ENCODE measurements at regions not wholly inside any gene's neighbourhood (a gene's known extent, or its start where the extent isn't known, plus 50 kb on each side); places are given as distances from the start of the nearest gene placed in this dataset.

- Histone ChIP-seq H3K27me3 (no peaks in the 10 kb centered on the region), H3K9me3 (no peaks in the 10 kb centered on the region), H3K36me3 (no peaks in the 10 kb centered on the region), H3K4me3 (ENCODE audit: low read depth, low read length) (no peak overlapping the region), H3K4me1 (peaks cover 4% of the 10 kb centered on the region; the same call in 1 of the 2 replicates)
- TF ChIP-seq, protein P1, sequence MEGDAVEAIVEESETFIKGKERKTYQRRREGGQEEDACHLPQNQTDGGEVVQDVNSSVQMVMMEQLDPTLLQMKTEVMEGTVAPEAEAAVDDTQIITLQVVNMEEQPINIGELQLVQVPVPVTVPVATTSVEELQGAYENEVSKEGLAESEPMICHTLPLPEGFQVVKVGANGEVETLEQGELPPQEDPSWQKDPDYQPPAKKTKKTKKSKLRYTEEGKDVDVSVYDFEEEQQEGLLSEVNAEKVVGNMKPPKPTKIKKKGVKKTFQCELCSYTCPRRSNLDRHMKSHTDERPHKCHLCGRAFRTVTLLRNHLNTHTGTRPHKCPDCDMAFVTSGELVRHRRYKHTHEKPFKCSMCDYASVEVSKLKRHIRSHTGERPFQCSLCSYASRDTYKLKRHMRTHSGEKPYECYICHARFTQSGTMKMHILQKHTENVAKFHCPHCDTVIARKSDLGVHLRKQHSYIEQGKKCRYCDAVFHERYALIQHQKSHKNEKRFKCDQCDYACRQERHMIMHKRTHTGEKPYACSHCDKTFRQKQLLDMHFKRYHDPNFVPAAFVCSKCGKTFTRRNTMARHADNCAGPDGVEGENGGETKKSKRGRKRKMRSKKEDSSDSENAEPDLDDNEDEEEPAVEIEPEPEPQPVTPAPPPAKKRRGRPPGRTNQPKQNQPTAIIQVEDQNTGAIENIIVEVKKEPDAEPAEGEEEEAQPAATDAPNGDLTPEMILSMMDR (IDR thresholded peaks at IDR 0.05; ENCODE audit: low read depth, low read length) = no peak
- DNase-seq = no peak
Measured at GRCh38 chr6:22801831-22802230, 232.5 kb downstream of the HDGFL1 start.

DNA sequence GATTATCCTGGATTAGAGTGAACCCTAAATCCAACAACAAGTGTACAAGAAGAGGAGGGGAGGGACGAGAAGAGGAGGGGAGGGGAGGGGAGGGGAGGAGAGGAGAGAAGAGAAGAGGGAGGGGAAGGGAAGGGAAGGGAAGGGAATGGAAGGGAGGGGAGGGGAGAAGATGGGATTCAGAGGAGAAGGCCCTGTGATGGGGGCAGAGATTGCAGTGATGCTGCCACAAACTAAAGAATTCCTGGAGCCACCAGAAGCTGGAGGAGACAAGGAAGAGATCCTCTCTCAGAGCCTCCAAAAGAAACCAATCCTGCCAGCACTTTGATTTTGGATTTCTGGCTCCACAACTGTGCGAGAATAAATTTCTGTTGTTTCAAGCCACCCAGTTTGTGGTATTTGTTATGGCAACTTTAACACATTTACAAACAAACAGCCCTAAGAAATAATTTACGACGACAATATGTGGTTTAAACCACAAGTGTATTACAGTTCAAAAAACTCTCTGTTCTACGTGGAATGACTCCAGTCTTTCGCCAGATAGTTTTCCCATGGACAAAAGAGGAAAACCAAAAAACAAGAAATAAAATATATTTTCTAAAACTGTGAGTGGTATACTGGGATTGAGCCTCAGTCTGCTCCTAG lies 235.4 kb downstream of the HDGFL1 start:
- Histone ChIP-seq H3K36me3 (no peaks in the 10 kb centered on the region), H3K4me1 (peaks cover 8% of the 10 kb centered on the region; the same call in 1 of the 2 replicates), H3K27me3 (no peaks in the 10 kb centered on the region), H3K4me3 (ENCODE audit: low read depth, low read length) (no peak overlapping the region), H3K9me3 (no peaks in the 10 kb centered on the region)
- no peak for DNase-seq
- TF ChIP-seq, protein P1 (IDR thresholded peaks at IDR 0.05; ENCODE audit: low read depth, low read length) = no peak

- H3K9me3 ChIP-seq = no peaks in the 10 kb centered on the region
- H3K36me3 ChIP-seq = no peaks in the 10 kb centered on the region
- DNase-seq = no peak
- no peaks in the 10 kb centered on the region for H3K27me3 ChIP-seq
- TF ChIP-seq, protein P1 (IDR thresholded peaks at IDR 0.05; ENCODE audit: low read depth, low read length) = no peak
- peaks cover 3% of the 10 kb centered on the region; the same call in 1 of the 2 replicates for H3K4me1 ChIP-seq
- no peak overlapping the region for H3K4me3 ChIP-seq (ENCODE audit: low read depth, low read length)
Measured at GRCh38 chr6:22807261-22807660, 237.9 kb downstream of the HDGFL1 start.

- TF ChIP-seq, protein P1 (IDR thresholded peaks at IDR 0.05; ENCODE audit: low read depth, low read length) = no peak
- H3K27me3 ChIP-seq = no peaks in the 10 kb centered on the region
- peaks cover 3% of the 10 kb centered on the region; the same call in 1 of the 2 replicates for H3K4me1 ChIP-seq
Measured at GRCh38 chr6:22807818-22808217, 238.5 kb downstream of the HDGFL1 start.

GRCh38 chr6:22808466-22808865 lies 239.1 kb downstream of the HDGFL1 start:
- Histone ChIP-seq H3K27me3 (no peaks in the 10 kb centered on the region), H3K36me3 (no peaks in the 10 kb centered on the region), H3K4me1 (peaks cover 3% of the 10 kb centered on the region; the same call in 1 of the 2 replicates), H3K4me3 (ENCODE audit: low read depth, low read length) (no peak overlapping the region), H3K9me3 (no peaks in the 10 kb centered on the region)
- TF ChIP-seq, protein P1 (IDR thresholded peaks at IDR 0.05; ENCODE audit: low read depth, low read length) = no peak
- DNase-seq = no peak

More at GRCh38 chr6:22807818-22808217, 238.5 kb downstream of the HDGFL1 start:
- H3K9me3 ChIP-seq = no peaks in the 10 kb centered on the region
- no peak for DNase-seq
- H3K4me3 ChIP-seq (ENCODE audit: low read depth, low read length) = no peak overlapping the region
- no peaks in the 10 kb centered on the region for H3K36me3 ChIP-seq

GRCh38 chr6:22809370-22809769 lies 240.0 kb downstream of the HDGFL1 start:
- Histone ChIP-seq H3K9me3 (no peaks in the 10 kb centered on the region), H3K27me3 (no peaks in the 10 kb centered on the region)

More at GRCh38 chr6:22809370-22809769, 240.0 kb downstream of the HDGFL1 start:
- TF ChIP-seq, protein P1 (IDR thresholded peaks at IDR 0.05; ENCODE audit: low read depth, low read length) = no peak
- no peak overlapping the region for H3K4me3 ChIP-seq (ENCODE audit: low read depth, low read length)
- H3K36me3 ChIP-seq = no peaks in the 10 kb centered on the region
- no peak for DNase-seq
- H3K4me1 ChIP-seq = peaks cover 3% of the 10 kb centered on the region; the same call in 1 of the 2 replicates
